GM12873 (cell line): ENCODE measurements at regions not wholly inside any gene's neighbourhood (a gene's known extent, or its start where the extent isn't known, plus 50 kb on each side); places are given as distances from the start of the nearest gene placed in this dataset.

Experiments used
- TF ChIP-seq, protein P1 (sequence below): IDR thresholded peaks from 2 replicates; pipeline ENCODE4 v1.5.1; 2012; ENCODE audit warnings: low read depth, mild to moderate bottlenecking, moderate library complexity, low read length, control low read depth; ENCODE audit not compliant: insufficient read depth; ENCODE audit errors: missing control alignments

GRCh38 chr1:96384611-96385010 is 337.0 kb upstream of the PTBP2 start:
- TF ChIP-seq, protein P1, sequence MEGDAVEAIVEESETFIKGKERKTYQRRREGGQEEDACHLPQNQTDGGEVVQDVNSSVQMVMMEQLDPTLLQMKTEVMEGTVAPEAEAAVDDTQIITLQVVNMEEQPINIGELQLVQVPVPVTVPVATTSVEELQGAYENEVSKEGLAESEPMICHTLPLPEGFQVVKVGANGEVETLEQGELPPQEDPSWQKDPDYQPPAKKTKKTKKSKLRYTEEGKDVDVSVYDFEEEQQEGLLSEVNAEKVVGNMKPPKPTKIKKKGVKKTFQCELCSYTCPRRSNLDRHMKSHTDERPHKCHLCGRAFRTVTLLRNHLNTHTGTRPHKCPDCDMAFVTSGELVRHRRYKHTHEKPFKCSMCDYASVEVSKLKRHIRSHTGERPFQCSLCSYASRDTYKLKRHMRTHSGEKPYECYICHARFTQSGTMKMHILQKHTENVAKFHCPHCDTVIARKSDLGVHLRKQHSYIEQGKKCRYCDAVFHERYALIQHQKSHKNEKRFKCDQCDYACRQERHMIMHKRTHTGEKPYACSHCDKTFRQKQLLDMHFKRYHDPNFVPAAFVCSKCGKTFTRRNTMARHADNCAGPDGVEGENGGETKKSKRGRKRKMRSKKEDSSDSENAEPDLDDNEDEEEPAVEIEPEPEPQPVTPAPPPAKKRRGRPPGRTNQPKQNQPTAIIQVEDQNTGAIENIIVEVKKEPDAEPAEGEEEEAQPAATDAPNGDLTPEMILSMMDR, result no peak

DNA sequence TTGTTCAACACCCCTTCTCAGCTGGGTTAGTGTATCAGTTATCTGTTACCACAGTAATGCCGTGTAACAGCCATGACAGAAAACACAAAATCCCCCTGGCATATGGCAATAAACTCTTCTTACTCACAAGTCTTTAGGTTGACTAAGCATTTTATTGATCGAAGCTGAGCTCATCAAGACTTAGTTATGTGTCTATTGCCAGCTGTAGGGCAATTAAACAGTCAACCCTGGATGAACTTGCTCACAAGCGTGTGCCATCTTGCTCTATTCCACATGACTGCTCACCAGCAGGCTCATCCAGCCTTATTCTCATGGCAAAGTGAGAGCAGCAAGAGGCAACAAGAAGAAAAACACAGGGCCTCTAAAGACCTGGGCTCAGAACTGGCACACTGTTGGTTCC is 333.8 kb upstream of the PTBP2 start:
- TF ChIP-seq, protein P1, result no peak

- TF ChIP-seq, protein P1, result no peak
These were observed 332.9 kb upstream of the PTBP2 start for GRCh38 chr1:96388421-96389310.

DNA sequence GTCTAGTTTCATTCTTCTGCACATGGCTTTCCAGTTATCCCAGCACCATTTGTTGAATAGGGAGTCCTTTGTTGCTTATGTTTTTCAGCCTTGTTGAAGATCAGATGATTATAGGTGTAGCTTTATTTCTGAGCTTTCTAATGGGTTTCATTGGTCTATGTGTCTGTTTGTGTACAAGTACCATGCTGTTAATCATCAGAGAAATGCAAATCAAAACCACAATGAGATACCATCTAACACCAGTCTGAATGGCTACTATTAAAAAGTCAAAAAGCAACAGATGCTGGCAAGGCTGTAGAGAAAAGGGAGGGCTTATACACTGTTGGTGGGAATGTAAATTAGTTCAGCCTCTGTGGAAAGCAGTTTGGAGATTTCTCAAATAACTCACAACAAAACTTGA is 321.5 kb upstream of the PTBP2 start:
- TF ChIP-seq, protein P1, result no peak

DNA sequence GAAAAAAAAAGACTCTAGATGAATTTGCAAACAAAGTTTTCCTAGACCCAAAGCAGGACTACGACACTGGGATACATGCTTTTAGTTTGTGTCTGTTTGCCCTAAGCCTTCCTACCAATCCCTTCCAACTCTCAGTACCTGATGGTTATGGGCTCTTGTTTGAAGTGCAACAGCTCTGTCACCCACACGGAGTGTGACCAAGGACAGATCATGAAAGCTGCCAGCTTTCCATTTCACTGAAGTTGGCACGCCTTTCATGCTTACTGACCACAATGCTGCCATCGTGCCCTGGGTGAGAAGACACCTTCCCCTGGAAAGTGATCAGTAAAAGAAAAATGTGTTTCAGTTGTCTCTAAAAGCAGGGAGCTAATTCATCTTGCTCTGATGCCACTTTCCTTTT is 312.5 kb upstream of the PTBP2 start:
- TF ChIP-seq, protein P1, result no peak

- TF ChIP-seq, protein P1, result no peak
These were observed 311.9 kb upstream of the PTBP2 start for GRCh38 chr1:96409689-96410088.

- TF ChIP-seq, protein P1, result no peak
These were observed 310.6 kb upstream of the PTBP2 start for GRCh38 chr1:96411006-96411405.
